Thyroid gland (tissue), 4 donors: ENCODE measurements at regions not wholly inside any gene's neighbourhood (a gene's known extent, or its start where the extent isn't known, plus 50 kb on each side); places are given as distances from the start of the nearest gene placed in this dataset.

Experiments
- POLR2A ChIP-seq, 2 donors: fragments of 450-650 bp; IDR thresholded peaks; one replicate each; pipeline ENCODE4 v1.6.1; 2017; ENCODE audit warnings: antibody characterized with exemption in 2 of 2, mild to moderate bottlenecking in 2 of 2, moderate library complexity in 1 of 2
- TF ChIP-seq, protein P1 (sequence below), 6 experiments: fragments of 200-600 bp in 3 of 6; fragments of 450-650 bp in 3 of 6; sonication (generic) in 3 of 6; IDR thresholded peaks; one replicate each; pipeline ENCODE4 v1.5.1; 2016 to 2019; ENCODE audit warnings: antibody characterized with exemption in 6 of 6, mild to moderate bottlenecking in 2 of 6, inconsistent platforms in 1 of 6, moderate library complexity in 1 of 6

GRCh38 chr3:31124373-31124772 lies 229.9 kb upstream of the GADL1 start:
- no peak for TF ChIP-seq POLR2A (IDR thresholded peaks at IDR 0.05)
- TF ChIP-seq, protein P1, sequence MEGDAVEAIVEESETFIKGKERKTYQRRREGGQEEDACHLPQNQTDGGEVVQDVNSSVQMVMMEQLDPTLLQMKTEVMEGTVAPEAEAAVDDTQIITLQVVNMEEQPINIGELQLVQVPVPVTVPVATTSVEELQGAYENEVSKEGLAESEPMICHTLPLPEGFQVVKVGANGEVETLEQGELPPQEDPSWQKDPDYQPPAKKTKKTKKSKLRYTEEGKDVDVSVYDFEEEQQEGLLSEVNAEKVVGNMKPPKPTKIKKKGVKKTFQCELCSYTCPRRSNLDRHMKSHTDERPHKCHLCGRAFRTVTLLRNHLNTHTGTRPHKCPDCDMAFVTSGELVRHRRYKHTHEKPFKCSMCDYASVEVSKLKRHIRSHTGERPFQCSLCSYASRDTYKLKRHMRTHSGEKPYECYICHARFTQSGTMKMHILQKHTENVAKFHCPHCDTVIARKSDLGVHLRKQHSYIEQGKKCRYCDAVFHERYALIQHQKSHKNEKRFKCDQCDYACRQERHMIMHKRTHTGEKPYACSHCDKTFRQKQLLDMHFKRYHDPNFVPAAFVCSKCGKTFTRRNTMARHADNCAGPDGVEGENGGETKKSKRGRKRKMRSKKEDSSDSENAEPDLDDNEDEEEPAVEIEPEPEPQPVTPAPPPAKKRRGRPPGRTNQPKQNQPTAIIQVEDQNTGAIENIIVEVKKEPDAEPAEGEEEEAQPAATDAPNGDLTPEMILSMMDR (IDR thresholded peaks at IDR 0.05), result no peak
